Vagina (tissue), 2 donors: ENCODE measurements at regions not wholly inside any gene's neighbourhood (a gene's known extent, or its start where the extent isn't known, plus 50 kb on each side); places are given as distances from the start of the nearest gene placed in this dataset.
"Not testable (repeated sequence)": the region's sequence is repeated elsewhere in the genome, so short reads cannot be mapped to it uniquely, and the experiment has no call there.

Experiments
- DNase-seq, 2 donors: peaks; one replicate each; pipeline ENCODE4 v3.0.0-alpha.2; 2017; ENCODE audit errors: extremely low spot score in 2 of 2
- H3K27ac ChIP-seq: fragments of 200-600 bp; sonication (generic); one replicate; pipeline ENCODE4 v1.5.1; 2019
- H3K27me3 ChIP-seq: fragments of 200-600 bp; sonication (generic); one replicate; pipeline ENCODE4 v1.5.1; 2019
- H3K36me3 ChIP-seq, 2 donors: fragments of 200-600 bp; sonication (generic); one replicate each; pipeline ENCODE4 v1.5.1; 2017 to 2019
- H3K4me1 ChIP-seq: fragments of 200-600 bp; sonication (generic); one replicate; pipeline ENCODE4 v1.5.1; 2019
- H3K4me3 ChIP-seq, 2 donors: fragments of 200-600 bp; sonication (generic); 1 replicate in 1 of 2; 2 replicates in 1 of 2; pipeline ENCODE4 v1.5.1; 2016 to 2019
- H3K9me3 ChIP-seq: fragments of 200-600 bp; sonication (generic); one replicate; pipeline ENCODE4 v1.5.1; 2019
- CTCF ChIP-seq, 3 experiments: fragments of 450-650 bp in 2 of 3; fragments of 200-600 bp in 1 of 3; sonication (generic) in 1 of 3; IDR thresholded peaks; one replicate each; pipeline ENCODE4 v1.5.1; 2017 to 2019; ENCODE audit warnings: antibody characterized with exemption in 3 of 3, mild to moderate bottlenecking in 2 of 3, moderate library complexity in 2 of 3
- POLR2A ChIP-seq, 2 donors: fragments of 450-650 bp; IDR thresholded peaks; one replicate each; pipeline ENCODE4 v1.6.1; 2017; ENCODE audit warnings: antibody characterized with exemption in 2 of 2, mild to moderate bottlenecking in 2 of 2, moderate library complexity in 2 of 2
- POLR2AphosphoS5 ChIP-seq, 2 donors: sonication (generic); formaldehyde crosslinking; IDR thresholded peaks; one replicate each; pipeline ENCODE4 v1.9.0; 2017; ENCODE audit warnings: antibody characterized with exemption in 2 of 2, mild to moderate bottlenecking in 2 of 2, low read depth in 1 of 2; ENCODE audit not compliant: insufficient read depth in 1 of 2
- intact Hi-C: fragments of 100-400 bp; cut with DNase I; formaldehyde crosslinking; loops from one replicate; pipeline ENCODE4 v1.15.1; 2023

DNA sequence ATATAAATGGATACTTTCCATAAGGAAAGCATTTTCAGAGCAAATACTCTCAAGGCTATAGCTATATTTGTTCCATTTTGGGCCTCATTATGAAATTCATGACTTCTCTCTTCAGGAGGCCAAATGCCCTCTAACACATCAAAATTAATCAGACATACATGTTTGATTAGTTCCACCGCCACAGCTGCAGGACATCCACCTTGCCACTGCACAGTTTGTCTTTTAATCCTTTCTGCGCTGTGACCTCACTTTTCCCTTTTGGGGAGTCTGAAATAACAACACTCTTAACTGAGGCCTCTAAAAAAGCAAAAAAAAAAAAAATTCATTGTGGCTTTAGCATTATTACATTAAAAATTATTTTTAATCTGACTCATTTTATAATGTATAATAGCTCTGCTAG is 279.1 kb upstream of the CDH12 start:
- intact Hi-C loops: no loop called here
- no peak for DNase-seq
- no peaks in the 10 kb centered on the region for H3K4me1 ChIP-seq
- TF ChIP-seq CTCF (IDR thresholded peaks at IDR 0.05) (no peak), POLR2A (IDR thresholded peaks at IDR 0.05) (no peak), POLR2AphosphoS5 (IDR thresholded peaks at IDR 0.05; ENCODE audit: insufficient read depth in 1 of 2, low read depth in 1 of 2) (no peak)
- no peaks in the 10 kb centered on the region for H3K9me3 ChIP-seq
- H3K4me3 ChIP-seq: no peak overlapping the region
- H3K27ac ChIP-seq: no peak overlapping the region
- no peaks in the 10 kb centered on the region for H3K36me3 ChIP-seq
- no peaks in the 10 kb centered on the region for H3K27me3 ChIP-seq

DNA sequence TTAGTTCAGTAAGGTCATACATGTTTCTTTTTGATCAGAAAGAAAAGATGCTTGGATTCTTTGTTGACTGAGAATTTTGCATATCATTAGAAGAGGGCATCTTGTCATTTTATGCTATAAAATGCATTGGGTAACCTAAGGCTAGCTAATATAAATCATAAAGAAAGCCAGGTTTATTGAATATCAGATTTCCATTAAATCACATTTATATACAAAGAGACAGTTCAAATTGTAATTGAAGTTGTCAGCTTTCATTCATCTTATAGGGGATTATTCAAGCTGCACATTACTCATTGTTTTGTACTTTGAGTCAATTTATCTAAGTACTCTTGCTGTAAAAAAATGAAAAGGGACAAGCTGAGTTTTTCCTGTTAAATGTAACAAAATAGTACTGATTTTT is 259.1 kb upstream of the CDH12 start:
- Histone ChIP-seq H3K27me3 (no peaks in the 10 kb centered on the region), H3K4me1 (no peaks in the 10 kb centered on the region), H3K4me3 (no peak overlapping the region), H3K36me3 (no peaks in the 10 kb centered on the region), H3K9me3 (no peaks in the 10 kb centered on the region), H3K27ac (no peak overlapping the region)
- intact Hi-C loops: no loop called here
- no peak for DNase-seq
- TF ChIP-seq CTCF (IDR thresholded peaks at IDR 0.05) (no peak), POLR2AphosphoS5 (IDR thresholded peaks at IDR 0.05; ENCODE audit: insufficient read depth in 1 of 2, low read depth in 1 of 2) (no peak), POLR2A (IDR thresholded peaks at IDR 0.05) (no peak)

DNA sequence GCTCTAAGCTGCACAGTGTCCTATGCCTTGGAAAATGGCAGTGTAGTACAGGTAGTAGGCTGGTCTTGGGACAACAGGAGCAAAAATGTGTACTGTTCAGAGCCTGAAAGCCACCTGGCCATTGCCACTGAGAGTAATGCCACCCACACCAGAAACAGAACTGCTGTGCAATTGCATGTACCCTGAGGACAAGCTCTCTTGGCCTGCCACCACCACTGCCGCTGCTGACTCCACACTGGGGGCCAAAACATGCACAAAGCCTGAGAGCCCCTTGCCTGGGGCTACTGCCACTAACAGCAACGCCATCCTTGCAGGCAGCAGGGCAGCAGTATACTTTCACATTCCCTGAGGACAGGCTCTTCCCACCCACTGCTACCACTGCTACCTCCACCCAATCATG is 251.9 kb upstream of the CDH12 start:
- Histone ChIP-seq H3K9me3 (no peaks in the 10 kb centered on the region), H3K27me3 (no peaks in the 10 kb centered on the region), H3K36me3 (no peaks in the 10 kb centered on the region), H3K4me1 (no peaks in the 10 kb centered on the region), H3K27ac (no peak overlapping the region), H3K4me3 (no peak overlapping the region)
- intact Hi-C loops: no loop called here
- no peak for TF ChIP-seq CTCF (IDR thresholded peaks at IDR 0.05)
- TF ChIP-seq POLR2AphosphoS5 (IDR thresholded peaks at IDR 0.05; ENCODE audit: insufficient read depth in 1 of 2, low read depth in 1 of 2): no peak
- no peak for TF ChIP-seq POLR2A (IDR thresholded peaks at IDR 0.05)
- no peak for DNase-seq

GRCh38 chr5:23103566-23103965 is 250.4 kb upstream of the CDH12 start:
- intact Hi-C loops: no loop called here
- no peaks in the 10 kb centered on the region for H3K9me3 ChIP-seq
- no peak for TF ChIP-seq CTCF (IDR thresholded peaks at IDR 0.05)
- TF ChIP-seq POLR2AphosphoS5 (IDR thresholded peaks at IDR 0.05; ENCODE audit: insufficient read depth in 1 of 2, low read depth in 1 of 2): no peak
- no peak for TF ChIP-seq POLR2A (IDR thresholded peaks at IDR 0.05)
- H3K27me3 ChIP-seq: no peaks in the 10 kb centered on the region
- no peaks in the 10 kb centered on the region for H3K4me1 ChIP-seq
- no peak overlapping the region for H3K4me3 ChIP-seq
- H3K36me3 ChIP-seq: no peaks in the 10 kb centered on the region
- no peak overlapping the region for H3K27ac ChIP-seq
- no peak for DNase-seq

DNA sequence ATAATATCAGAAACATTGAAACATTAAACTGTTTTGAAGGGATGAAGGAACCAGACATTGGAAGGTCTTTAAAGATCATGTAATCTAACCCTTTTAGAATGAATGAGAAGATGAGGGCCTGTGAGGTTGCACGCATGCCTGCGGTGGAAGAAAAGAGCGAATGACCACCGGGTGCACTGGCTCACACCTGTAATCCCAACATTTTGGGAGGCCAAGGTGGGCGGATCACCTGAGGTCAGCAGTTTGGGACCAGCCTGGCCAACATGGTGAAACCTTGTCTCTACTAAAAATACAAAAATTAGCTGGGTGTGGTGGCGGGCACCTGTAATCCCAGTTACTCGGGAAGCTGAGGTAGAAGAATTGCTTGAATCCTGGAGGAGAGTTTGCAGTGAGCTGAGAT is 242.3 kb upstream of the CDH12 start:
- H3K36me3 ChIP-seq, H3K4me3 ChIP-seq, DNase-seq, H3K27me3 ChIP-seq, H3K9me3 ChIP-seq, H3K27ac ChIP-seq, H3K4me1 ChIP-seq, intact Hi-C loops: not testable (repeated sequence)

DNA sequence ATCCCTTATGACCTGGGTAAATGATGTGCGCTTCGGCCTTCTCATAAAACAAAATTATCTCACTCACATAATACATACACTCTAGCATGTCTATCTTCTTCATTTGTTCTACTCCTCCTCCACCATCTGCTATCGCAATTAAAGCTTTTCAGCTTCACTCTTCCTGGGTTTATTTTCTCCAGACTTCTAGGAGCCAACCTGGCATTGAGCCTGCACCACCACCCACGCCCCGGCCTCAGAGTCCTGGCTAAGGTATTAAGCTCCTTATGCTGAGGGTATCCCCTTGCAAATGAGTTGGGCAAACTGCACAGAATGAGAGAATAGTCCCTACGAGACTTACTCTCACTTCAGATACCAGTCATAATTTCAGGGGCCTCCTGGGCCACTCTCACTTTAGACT is 236.1 kb upstream of the CDH12 start:
- Histone ChIP-seq H3K27me3 (no peaks in the 10 kb centered on the region), H3K9me3 (no peaks in the 10 kb centered on the region), H3K27ac (no peak overlapping the region), H3K4me1 (no peaks in the 10 kb centered on the region), H3K36me3 (no peaks in the 10 kb centered on the region), H3K4me3 (no peak overlapping the region)
- intact Hi-C loops: no loop called here
- no peak for TF ChIP-seq POLR2AphosphoS5 (IDR thresholded peaks at IDR 0.05; ENCODE audit: insufficient read depth in 1 of 2, low read depth in 1 of 2)
- TF ChIP-seq POLR2A (IDR thresholded peaks at IDR 0.05): no peak
- TF ChIP-seq CTCF (IDR thresholded peaks at IDR 0.05): no peak
- DNase-seq: no peak
